Stomach smooth muscle (tissue), 2 donors: ENCODE measurements at regions not wholly inside any gene's neighbourhood (a gene's known extent, or its start where the extent isn't known, plus 50 kb on each side); places are given as distances from the start of the nearest gene placed in this dataset.

Source experiments
- H3K27ac ChIP-seq: one replicate; pipeline ENCODE4 v1.7.0; 2013; ENCODE audit warnings: mild to moderate bottlenecking, low read length, inconsistent platforms
- H3K27me3 ChIP-seq, 2 donors: one replicate each; pipeline ENCODE4 v1.7.0; 2013; ENCODE audit warnings: low read length in 2 of 2; ENCODE audit not compliant: insufficient read depth in 2 of 2, control insufficient read depth in 1 of 2
- H3K36me3 ChIP-seq, 2 donors: one replicate each; pipeline ENCODE4 v1.7.0; 2013; ENCODE audit warnings: low read length in 2 of 2; ENCODE audit not compliant: control insufficient read depth in 2 of 2, insufficient read depth in 2 of 2
- H3K4me1 ChIP-seq: one replicate; pipeline ENCODE4 v1.7.0; 2013; ENCODE audit warnings: low read length; ENCODE audit not compliant: control insufficient read depth, insufficient read depth
- H3K4me3 ChIP-seq, 2 donors: one replicate each; pipeline ENCODE4 v1.7.0; 2013; ENCODE audit warnings: low read length in 2 of 2
- H3K9ac ChIP-seq, 2 donors: one replicate each; pipeline ENCODE4 v1.7.0; 2013; ENCODE audit warnings: low read length in 2 of 2, mild to moderate bottlenecking in 1 of 2
- H3K9me3 ChIP-seq, 2 donors: one replicate each; pipeline ENCODE4 v1.7.0; 2013; ENCODE audit warnings: low read length in 2 of 2; ENCODE audit not compliant: control insufficient read depth in 2 of 2
- donor health status: healthy.
- donor health status: Pancreatic carcinoma.

- Histone ChIP-seq H3K27me3 (no peaks in the 10 kb centered on the region), H3K36me3 (no peaks in the 10 kb centered on the region)
These were observed 611.9 kb upstream of the CCDC54 start for GRCh38 chr3:106765342-106765741.

GRCh38 chr3:106768941-106769480 is 608.2 kb upstream of the CCDC54 start:
- Histone ChIP-seq H3K4me1 (no peaks in the 10 kb centered on the region), H3K27me3 (no peaks in the 10 kb centered on the region), H3K36me3 (no peaks in the 10 kb centered on the region), H3K27ac (no peak overlapping the region), H3K9ac (no peak overlapping the region), H3K9me3 (no peaks in the 10 kb centered on the region), H3K4me3 (no peak overlapping the region)

More at GRCh38 chr3:106765342-106765741, 611.9 kb upstream of the CCDC54 start:
- Histone ChIP-seq H3K9ac (no peak overlapping the region), H3K9me3 (no peaks in the 10 kb centered on the region), H3K27ac (no peak overlapping the region), H3K4me1 (no peaks in the 10 kb centered on the region), H3K4me3 (no peak overlapping the region)

GRCh38 chr3:106773795-106774194 is 603.4 kb upstream of the CCDC54 start:
- Histone ChIP-seq H3K9me3 (no peaks in the 10 kb centered on the region), H3K4me3 (no peak overlapping the region), H3K27me3 (no peaks in the 10 kb centered on the region), H3K27ac (no peak overlapping the region), H3K9ac (no peak overlapping the region), H3K36me3 (no peaks in the 10 kb centered on the region), H3K4me1 (no peaks in the 10 kb centered on the region)

GRCh38 chr3:106783231-106783630 is 594.0 kb upstream of the CCDC54 start:
- Histone ChIP-seq H3K36me3 (no peaks in the 10 kb centered on the region), H3K9ac (no peak overlapping the region), H3K27ac (no peak overlapping the region), H3K9me3 (no peaks in the 10 kb centered on the region), H3K4me3 (no peak overlapping the region), H3K27me3 (no peaks in the 10 kb centered on the region), H3K4me1 (no peaks in the 10 kb centered on the region)

GRCh38 chr3:106789276-106789675 is 588.0 kb upstream of the CCDC54 start:
- H3K9ac ChIP-seq, result no peak overlapping the region
- no peaks in the 10 kb centered on the region for H3K36me3 ChIP-seq
- no peak overlapping the region for H3K4me3 ChIP-seq
- no peak overlapping the region for H3K27ac ChIP-seq
- no peaks in the 10 kb centered on the region for H3K27me3 ChIP-seq
- no peaks in the 10 kb centered on the region for H3K4me1 ChIP-seq
- no peaks in the 10 kb centered on the region for H3K9me3 ChIP-seq

DNA sequence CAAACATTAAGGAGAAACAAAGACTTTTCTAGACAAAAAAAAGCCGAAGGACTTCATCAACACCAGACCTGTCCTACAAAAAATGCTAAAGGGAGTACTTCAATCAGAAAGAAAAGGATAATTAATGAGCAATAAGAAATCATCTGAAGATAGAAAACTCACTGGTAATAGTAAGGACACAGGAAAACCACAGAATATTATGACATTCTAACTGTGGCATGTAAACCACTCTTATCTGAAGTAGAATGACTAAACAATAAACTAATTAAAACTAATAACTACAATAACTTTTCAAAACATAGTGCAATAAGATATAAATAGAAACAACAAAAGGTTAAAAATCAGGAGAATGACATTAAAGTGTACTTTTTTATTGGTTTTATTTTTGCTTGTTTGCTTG is 584.5 kb upstream of the CCDC54 start:
- no peak overlapping the region for H3K4me3 ChIP-seq
- H3K36me3 ChIP-seq, result no peaks in the 10 kb centered on the region
- no peaks in the 10 kb centered on the region for H3K9me3 ChIP-seq
- no peak overlapping the region for H3K9ac ChIP-seq
- H3K27ac ChIP-seq, result no peak overlapping the region
- no peaks in the 10 kb centered on the region for H3K27me3 ChIP-seq
- H3K4me1 ChIP-seq, result no peaks in the 10 kb centered on the region

GRCh38 chr3:106794442-106794841 is 582.8 kb upstream of the CCDC54 start:
- no peaks in the 10 kb centered on the region for H3K4me1 ChIP-seq
- no peaks in the 10 kb centered on the region for H3K9me3 ChIP-seq
- no peaks in the 10 kb centered on the region for H3K36me3 ChIP-seq
- no peak overlapping the region for H3K9ac ChIP-seq
- no peaks in the 10 kb centered on the region for H3K27me3 ChIP-seq
- no peak overlapping the region for H3K27ac ChIP-seq
- no peak overlapping the region for H3K4me3 ChIP-seq

DNA sequence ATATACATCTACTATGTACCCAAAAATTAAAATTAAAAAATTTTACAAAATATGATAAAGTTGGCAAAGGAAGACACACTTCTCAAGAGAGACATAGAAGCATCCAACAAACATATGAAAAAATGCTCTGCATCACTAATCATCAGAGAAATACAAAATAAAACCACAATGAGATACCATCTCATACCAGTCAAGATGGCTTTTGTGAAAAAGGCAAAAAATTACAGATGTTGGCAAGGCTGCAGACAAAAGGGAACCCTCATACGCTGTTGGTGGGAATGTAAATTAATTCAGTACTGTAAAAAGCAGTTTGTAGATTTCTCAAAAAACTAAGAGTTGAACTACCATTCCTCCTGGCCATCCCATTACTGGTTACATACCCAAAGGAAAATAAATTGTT is 581.7 kb upstream of the CCDC54 start:
- H3K27ac ChIP-seq, result no peak overlapping the region
- no peaks in the 10 kb centered on the region for H3K27me3 ChIP-seq
- no peaks in the 10 kb centered on the region for H3K36me3 ChIP-seq
- H3K9me3 ChIP-seq, result no peaks in the 10 kb centered on the region
- H3K9ac ChIP-seq, result no peak overlapping the region
- H3K4me1 ChIP-seq, result no peaks in the 10 kb centered on the region
- H3K4me3 ChIP-seq, result no peak overlapping the region

- H3K27me3 ChIP-seq, result no peaks in the 10 kb centered on the region
- H3K9me3 ChIP-seq, result no peaks in the 10 kb centered on the region
- H3K4me3 ChIP-seq, result no peak overlapping the region
- no peaks in the 10 kb centered on the region for H3K4me1 ChIP-seq
- no peak overlapping the region for H3K9ac ChIP-seq
- no peaks in the 10 kb centered on the region for H3K36me3 ChIP-seq
- H3K27ac ChIP-seq, result no peak overlapping the region
These were observed 579.8 kb upstream of the CCDC54 start for GRCh38 chr3:106797461-106797860.

GRCh38 chr3:106805625-106806024 is 571.6 kb upstream of the CCDC54 start:
- H3K9me3 ChIP-seq, result no peaks in the 10 kb centered on the region
- no peaks in the 10 kb centered on the region for H3K4me1 ChIP-seq
- H3K27me3 ChIP-seq, result no peaks in the 10 kb centered on the region
- H3K9ac ChIP-seq, result no peak overlapping the region
- no peak overlapping the region for H3K27ac ChIP-seq
- H3K4me3 ChIP-seq, result no peak overlapping the region
- H3K36me3 ChIP-seq, result no peaks in the 10 kb centered on the region

DNA sequence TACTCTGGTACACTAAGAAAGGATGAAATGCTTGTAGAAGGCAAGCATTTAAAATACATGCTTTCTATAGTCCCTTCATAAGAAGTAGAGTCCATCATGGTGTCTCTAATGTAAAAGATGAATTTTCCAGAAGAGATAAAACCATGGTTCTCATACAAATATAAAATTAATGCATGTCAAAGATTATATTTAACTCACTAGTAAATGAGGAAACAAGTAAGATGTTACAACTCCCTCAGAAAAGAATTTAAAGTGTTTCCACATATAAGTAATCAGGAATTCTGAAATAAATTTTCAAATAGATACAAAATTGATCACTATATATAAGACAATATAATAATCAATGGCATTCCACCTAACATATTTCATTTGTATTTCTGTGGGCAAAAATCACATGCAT is 570.3 kb upstream of the CCDC54 start:
- H3K27me3 ChIP-seq, result no peaks in the 10 kb centered on the region
- no peak overlapping the region for H3K4me3 ChIP-seq
- no peak overlapping the region for H3K9ac ChIP-seq
- no peaks in the 10 kb centered on the region for H3K9me3 ChIP-seq
- no peaks in the 10 kb centered on the region for H3K4me1 ChIP-seq
- H3K36me3 ChIP-seq, result no peaks in the 10 kb centered on the region
- H3K27ac ChIP-seq, result no peak overlapping the region
